GM23338 (cell line): ENCODE measurements at regions not wholly inside any gene's neighbourhood (a gene's known extent, or its start where the extent isn't known, plus 50 kb on each side); places are given as distances from the start of the nearest gene placed in this dataset.

Experiments used
- ATAC-seq: fragments of 200-7000 bp; cut with Tn5 transposase; 3 replicates; pipeline ENCODE4 v1.9.1; 2020
- DNase-seq: peaks from one replicate; pipeline ENCODE4 v3.0.0-alpha.2; 2015; ENCODE audit warnings: low spot score
- H2AFZ ChIP-seq: fragments of 200-600 bp; sonication (generic); 2 replicates; pipeline ENCODE4 v1.8.0; 2016; ENCODE audit warnings: antibody characterized with exemption, mild to moderate bottlenecking, moderate library complexity
- H3F3A ChIP-seq: fragments of 200-600 bp; sonication (generic); replicated peaks from 2 replicates; pipeline ENCODE4 v1.8.0; 2017; ENCODE audit warnings: antibody characterized with exemption, mixed run types, low read depth
- H3K27ac ChIP-seq: fragments of 200-600 bp; sonication (generic); 2 replicates; pipeline ENCODE4 v1.6.1; 2016; ENCODE audit warnings: low read depth
- H3K27me3 ChIP-seq: fragments of 200-600 bp; sonication (generic); 2 replicates; pipeline ENCODE4 v1.8.0; 2016; ENCODE audit warnings: mild to moderate bottlenecking, mixed run types, moderate library complexity; ENCODE audit not compliant: insufficient read depth
- H3K36me3 ChIP-seq: fragments of 200-600 bp; sonication (generic); 2 replicates; pipeline ENCODE4 v1.8.0; 2016; ENCODE audit warnings: mild to moderate bottlenecking; ENCODE audit not compliant: insufficient read depth
- H3K4me1 ChIP-seq: fragments of 200-600 bp; sonication (generic); 2 replicates; pipeline ENCODE4 v1.8.0; 2016; ENCODE audit warnings: mild to moderate bottlenecking, moderate library complexity; ENCODE audit not compliant: insufficient read depth
- H3K4me2 ChIP-seq: fragments of 200-600 bp; sonication (generic); 2 replicates; pipeline ENCODE4 v1.7.1; 2017; ENCODE audit warnings: mixed run types
- H3K4me3 ChIP-seq: fragments of 200-600 bp; sonication (generic); 2 replicates; pipeline ENCODE4 v1.6.1; 2016; ENCODE audit warnings: mixed run types
- H3K79me2 ChIP-seq: fragments of 200-600 bp; sonication (generic); replicated peaks from 2 replicates; pipeline ENCODE4 v1.8.0; 2017; ENCODE audit warnings: mild to moderate bottlenecking; ENCODE audit not compliant: insufficient read depth
- H3K9me2 ChIP-seq: fragments of 200-600 bp; sonication (generic); 2 replicates; pipeline ENCODE4 v1.8.0; 2017; ENCODE audit not compliant: insufficient read depth
- H4K20me1 ChIP-seq: fragments of 200-600 bp; sonication (generic); replicated peaks from 2 replicates; pipeline ENCODE4 v1.8.0; 2017; ENCODE audit warnings: mild to moderate bottlenecking; ENCODE audit not compliant: insufficient read depth
- H3K27ac Mint-ChIP-seq: 2 replicates; pipeline ENCODE4 v1.8.0; 2020; ENCODE audit warnings: inconsistent platforms, mild to moderate bottlenecking, moderate library complexity, mixed read lengths
- H3K27me3 Mint-ChIP-seq: 3 replicates; pipeline ENCODE4 v1.8.0; 2022; ENCODE audit warnings: low read depth, mild to moderate bottlenecking, moderate library complexity, mixed read lengths, inconsistent platforms; ENCODE audit not compliant: insufficient read depth, poor library complexity
- H3K36me3 Mint-ChIP-seq: 3 replicates; pipeline ENCODE4 v1.8.0; 2021; ENCODE audit warnings: low read depth, mild to moderate bottlenecking, inconsistent platforms, moderate library complexity, mixed read lengths
- H3K4me1 Mint-ChIP-seq: 3 replicates; pipeline ENCODE4 v1.8.0; 2020; ENCODE audit warnings: mild to moderate bottlenecking, inconsistent platforms, mixed read lengths
- H3K4me3 Mint-ChIP-seq: 3 replicates; pipeline ENCODE4 v1.8.0; 2021; ENCODE audit warnings: moderate library complexity, mild to moderate bottlenecking, inconsistent platforms, mixed read lengths
- H3K9me3 Mint-ChIP-seq: 3 replicates; pipeline ENCODE4 v1.8.0; 2020; ENCODE audit warnings: moderate library complexity, mild to moderate bottlenecking, inconsistent platforms, mixed read lengths
- CTCF ChIP-seq, 2 experiments: fragments of 200-600 bp in 1 of 2; sonication (generic) in 1 of 2; conservative IDR thresholded peaks; 2 replicates each; pipeline versions ENCODE4 v1.5.1 to v1.6.1; 2016 to 2017; ENCODE audit warnings: antibody characterized with exemption in 2 of 2, low read depth in 2 of 2, mild to moderate bottlenecking in 2 of 2, moderate library complexity in 1 of 2
- EZH2phosphoT487 ChIP-seq: fragments of 200-600 bp; sonication (generic); IDR thresholded peaks from one replicate; pipeline ENCODE4 v1.8.1; 2018; ENCODE audit warnings: antibody characterized with exemption; ENCODE audit not compliant: unreplicated experiment
- JUNB ChIP-seq: IDR thresholded peaks from one replicate; pipeline ENCODE4 v1.6.1; 2016; ENCODE audit warnings: antibody characterized with exemption; ENCODE audit not compliant: unreplicated experiment
- NANOG ChIP-seq: IDR thresholded peaks from 2 replicates; pipeline ENCODE4 v1.6.1; 2016; ENCODE audit warnings: antibody characterized with exemption, borderline replicate concordance
- STAT1 ChIP-seq: IDR thresholded peaks from one replicate; pipeline ENCODE4 v1.6.1; 2016; ENCODE audit warnings: antibody characterized with exemption; ENCODE audit not compliant: unreplicated experiment
- ZNF114 ChIP-seq: fragments of 250-450 bp; sonication (Bioruptor Pico); IDR thresholded peaks from 2 replicates; pipeline ENCODE4 v1.5.0; 2020; ENCODE audit warnings: mild to moderate bottlenecking, moderate library complexity
- ZNF331 ChIP-seq: fragments of 250-450 bp; sonication (Bioruptor Pico); IDR thresholded peaks from 2 replicates; pipeline ENCODE4 v1.5.0; 2020; ENCODE audit warnings: low read depth, mild to moderate bottlenecking, moderate library complexity
- ZNF462 ChIP-seq: fragments of 250-450 bp; sonication (Bioruptor Pico); IDR thresholded peaks from 2 replicates; pipeline ENCODE4 v1.5.0; 2020; ENCODE audit warnings: mild to moderate bottlenecking, moderate library complexity

- TF ChIP-seq ZNF462, result no peak
- no peak for TF ChIP-seq ZNF331 (CRISPR knock-in tag)
- no peak for TF ChIP-seq CTCF (conservative IDR thresholded peaks at IDR 0.05; ENCODE audit: low read depth in 2 of 2)
- TF ChIP-seq ZNF114 (CRISPR knock-in tag), result no peak
- no peak for TF ChIP-seq NANOG
- TF ChIP-seq JUNB, result no peak
- no peak for TF ChIP-seq STAT1
Observed at GRCh38 chr14:76675046-76675445, 86.2 kb upstream of the VASH1 start (continued).

- H2AFZ ChIP-seq, result no peak overlapping the region
- Mint-ChIP-seq H3K4me1 (peaks cover 5% of the 10 kb centered on the region; the same call in 2 of the 3 replicates), H3K27ac (no peak overlapping the region), H3K9me3 (peaks cover 14% of the 10 kb centered on the region), H3K4me3 (no peak overlapping the region), H3K27me3 (peaks cover 6% of the 10 kb centered on the region), H3K36me3 (peaks cover 7% of the 10 kb centered on the region; the same call in 2 of the 3 replicates)
- H3K27me3 ChIP-seq, result no peaks in the 10 kb centered on the region
- H3K4me1 ChIP-seq, result no peaks in the 10 kb centered on the region
- TF ChIP-seq ZNF331 (CRISPR knock-in tag), result no peak
- no peak for TF ChIP-seq JUNB
- no peak for TF ChIP-seq EZH2phosphoT487
- no peaks in the 10 kb centered on the region for H4K20me1 ChIP-seq
- DNase-seq, result no peak
- no peaks in the 10 kb centered on the region for H3K79me2 ChIP-seq
- no peaks in the 10 kb centered on the region; the same call in 1 of the 2 replicates for H3K9me2 ChIP-seq
- ATAC-seq, result no peak
- no peak overlapping the region for H3K4me2 ChIP-seq
- no peak overlapping the region for H3K4me3 ChIP-seq
- H3K36me3 ChIP-seq, result peaks cover 2% of the 10 kb centered on the region; the same call in 1 of the 2 replicates
- H3K27ac ChIP-seq, result no peak overlapping the region
- H3F3A ChIP-seq, result no peaks in the 10 kb centered on the region
Observed at GRCh38 chr14:76676539-76676938, 84.7 kb upstream of the VASH1 start.
